ENCODE measurements at regions not wholly inside any gene's neighbourhood (a gene's known extent, or its start where the extent isn't known, plus 50 kb on each side); places are given as distances from the start of the nearest gene placed in this dataset.

DNA sequence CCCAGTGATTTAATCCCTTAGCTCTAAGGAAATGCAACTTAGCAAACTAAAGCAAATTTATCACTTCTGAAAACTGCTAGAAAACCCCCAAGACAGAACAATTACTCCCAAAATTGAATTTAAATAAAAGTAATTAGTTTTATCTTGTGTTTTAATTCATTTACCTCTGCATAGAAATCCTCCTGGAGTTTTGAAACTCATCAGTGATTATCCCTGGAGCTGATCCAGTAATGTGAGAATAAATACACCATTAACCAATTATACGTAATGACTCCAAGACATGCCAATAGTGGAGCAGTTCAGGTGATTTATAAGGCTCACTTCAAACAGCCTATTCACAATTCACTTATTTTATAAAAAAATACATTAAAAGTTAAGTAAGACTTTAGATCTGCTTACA is 855.3 kb upstream of the FLRT2 start (continued):
- TF ChIP-seq, protein P1, sequence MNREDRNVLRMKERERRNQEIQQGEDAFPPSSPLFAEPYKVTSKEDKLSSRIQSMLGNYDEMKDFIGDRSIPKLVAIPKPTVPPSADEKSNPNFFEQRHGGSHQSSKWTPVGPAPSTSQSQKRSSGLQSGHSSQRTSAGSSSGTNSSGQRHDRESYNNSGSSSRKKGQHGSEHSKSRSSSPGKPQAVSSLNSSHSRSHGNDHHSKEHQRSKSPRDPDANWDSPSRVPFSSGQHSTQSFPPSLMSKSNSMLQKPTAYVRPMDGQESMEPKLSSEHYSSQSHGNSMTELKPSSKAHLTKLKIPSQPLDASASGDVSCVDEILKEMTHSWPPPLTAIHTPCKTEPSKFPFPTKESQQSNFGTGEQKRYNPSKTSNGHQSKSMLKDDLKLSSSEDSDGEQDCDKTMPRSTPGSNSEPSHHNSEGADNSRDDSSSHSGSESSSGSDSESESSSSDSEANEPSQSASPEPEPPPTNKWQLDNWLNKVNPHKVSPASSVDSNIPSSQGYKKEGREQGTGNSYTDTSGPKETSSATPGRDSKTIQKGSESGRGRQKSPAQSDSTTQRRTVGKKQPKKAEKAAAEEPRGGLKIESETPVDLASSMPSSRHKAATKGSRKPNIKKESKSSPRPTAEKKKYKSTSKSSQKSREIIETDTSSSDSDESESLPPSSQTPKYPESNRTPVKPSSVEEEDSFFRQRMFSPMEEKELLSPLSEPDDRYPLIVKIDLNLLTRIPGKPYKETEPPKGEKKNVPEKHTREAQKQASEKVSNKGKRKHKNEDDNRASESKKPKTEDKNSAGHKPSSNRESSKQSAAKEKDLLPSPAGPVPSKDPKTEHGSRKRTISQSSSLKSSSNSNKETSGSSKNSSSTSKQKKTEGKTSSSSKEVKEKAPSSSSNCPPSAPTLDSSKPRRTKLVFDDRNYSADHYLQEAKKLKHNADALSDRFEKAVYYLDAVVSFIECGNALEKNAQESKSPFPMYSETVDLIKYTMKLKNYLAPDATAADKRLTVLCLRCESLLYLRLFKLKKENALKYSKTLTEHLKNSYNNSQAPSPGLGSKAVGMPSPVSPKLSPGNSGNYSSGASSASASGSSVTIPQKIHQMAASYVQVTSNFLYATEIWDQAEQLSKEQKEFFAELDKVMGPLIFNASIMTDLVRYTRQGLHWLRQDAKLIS (CRISPR knock-in tag; IDR thresholded peaks at IDR 0.05; ENCODE audit: borderline replicate concordance): no peak

DNA sequence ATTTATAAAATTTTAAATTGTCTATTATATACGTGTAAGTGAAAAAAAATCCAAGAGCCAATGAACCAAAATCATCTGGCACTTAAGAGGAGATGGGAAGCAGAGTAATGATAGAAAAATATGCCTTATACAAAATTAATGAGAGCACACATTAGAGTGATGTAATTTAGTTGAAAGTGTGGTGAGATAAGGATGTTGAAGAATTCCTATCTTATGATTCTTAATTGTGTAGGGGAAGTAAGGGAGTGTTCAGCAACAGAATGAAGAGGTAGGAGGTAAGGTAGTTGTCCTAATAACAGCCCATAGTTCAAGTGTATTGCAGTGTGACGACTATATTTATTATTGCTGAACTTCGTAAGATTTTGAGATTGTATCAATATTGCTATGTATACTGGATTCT is 843.4 kb upstream of the FLRT2 start:
- H3K9me3 Mint-ChIP-seq: peaks cover 4% of the 10 kb centered on the region
- no peaks in the 10 kb centered on the region for H3K36me3 Mint-ChIP-seq
- DNase-seq (ENCODE audit: low spot score) (no peak), ATAC-seq (no peak)
- no peak overlapping the region for H3K4me3 Mint-ChIP-seq
- TF ChIP-seq, protein P2, sequence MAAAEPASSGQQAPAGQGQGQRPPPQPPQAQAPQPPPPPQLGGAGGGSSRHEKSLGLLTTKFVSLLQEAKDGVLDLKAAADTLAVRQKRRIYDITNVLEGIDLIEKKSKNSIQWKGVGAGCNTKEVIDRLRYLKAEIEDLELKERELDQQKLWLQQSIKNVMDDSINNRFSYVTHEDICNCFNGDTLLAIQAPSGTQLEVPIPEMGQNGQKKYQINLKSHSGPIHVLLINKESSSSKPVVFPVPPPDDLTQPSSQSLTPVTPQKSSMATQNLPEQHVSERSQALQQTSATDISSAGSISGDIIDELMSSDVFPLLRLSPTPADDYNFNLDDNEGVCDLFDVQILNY (CRISPR knock-in tag; IDR thresholded peaks at IDR 0.05): no peak
- TF ChIP-seq SMAD3 (CRISPR knock-in tag; IDR thresholded peaks at IDR 0.05; ENCODE audit: borderline replicate concordance) (no peak), NFYB (CRISPR knock-in tag; conservative IDR thresholded peaks at IDR 0.05; ENCODE audit: low read depth) (no peak)
- TF ChIP-seq, protein P3, sequence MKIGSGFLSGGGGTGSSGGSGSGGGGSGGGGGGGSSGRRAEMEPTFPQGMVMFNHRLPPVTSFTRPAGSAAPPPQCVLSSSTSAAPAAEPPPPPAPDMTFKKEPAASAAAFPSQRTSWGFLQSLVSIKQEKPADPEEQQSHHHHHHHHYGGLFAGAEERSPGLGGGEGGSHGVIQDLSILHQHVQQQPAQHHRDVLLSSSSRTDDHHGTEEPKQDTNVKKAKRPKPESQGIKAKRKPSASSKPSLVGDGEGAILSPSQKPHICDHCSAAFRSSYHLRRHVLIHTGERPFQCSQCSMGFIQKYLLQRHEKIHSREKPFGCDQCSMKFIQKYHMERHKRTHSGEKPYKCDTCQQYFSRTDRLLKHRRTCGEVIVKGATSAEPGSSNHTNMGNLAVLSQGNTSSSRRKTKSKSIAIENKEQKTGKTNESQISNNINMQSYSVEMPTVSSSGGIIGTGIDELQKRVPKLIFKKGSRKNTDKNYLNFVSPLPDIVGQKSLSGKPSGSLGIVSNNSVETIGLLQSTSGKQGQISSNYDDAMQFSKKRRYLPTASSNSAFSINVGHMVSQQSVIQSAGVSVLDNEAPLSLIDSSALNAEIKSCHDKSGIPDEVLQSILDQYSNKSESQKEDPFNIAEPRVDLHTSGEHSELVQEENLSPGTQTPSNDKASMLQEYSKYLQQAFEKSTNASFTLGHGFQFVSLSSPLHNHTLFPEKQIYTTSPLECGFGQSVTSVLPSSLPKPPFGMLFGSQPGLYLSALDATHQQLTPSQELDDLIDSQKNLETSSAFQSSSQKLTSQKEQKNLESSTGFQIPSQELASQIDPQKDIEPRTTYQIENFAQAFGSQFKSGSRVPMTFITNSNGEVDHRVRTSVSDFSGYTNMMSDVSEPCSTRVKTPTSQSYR (CRISPR knock-in tag; IDR thresholded peaks at IDR 0.05): no peak
- TF ChIP-seq, protein P4, sequence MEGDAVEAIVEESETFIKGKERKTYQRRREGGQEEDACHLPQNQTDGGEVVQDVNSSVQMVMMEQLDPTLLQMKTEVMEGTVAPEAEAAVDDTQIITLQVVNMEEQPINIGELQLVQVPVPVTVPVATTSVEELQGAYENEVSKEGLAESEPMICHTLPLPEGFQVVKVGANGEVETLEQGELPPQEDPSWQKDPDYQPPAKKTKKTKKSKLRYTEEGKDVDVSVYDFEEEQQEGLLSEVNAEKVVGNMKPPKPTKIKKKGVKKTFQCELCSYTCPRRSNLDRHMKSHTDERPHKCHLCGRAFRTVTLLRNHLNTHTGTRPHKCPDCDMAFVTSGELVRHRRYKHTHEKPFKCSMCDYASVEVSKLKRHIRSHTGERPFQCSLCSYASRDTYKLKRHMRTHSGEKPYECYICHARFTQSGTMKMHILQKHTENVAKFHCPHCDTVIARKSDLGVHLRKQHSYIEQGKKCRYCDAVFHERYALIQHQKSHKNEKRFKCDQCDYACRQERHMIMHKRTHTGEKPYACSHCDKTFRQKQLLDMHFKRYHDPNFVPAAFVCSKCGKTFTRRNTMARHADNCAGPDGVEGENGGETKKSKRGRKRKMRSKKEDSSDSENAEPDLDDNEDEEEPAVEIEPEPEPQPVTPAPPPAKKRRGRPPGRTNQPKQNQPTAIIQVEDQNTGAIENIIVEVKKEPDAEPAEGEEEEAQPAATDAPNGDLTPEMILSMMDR (IDR thresholded peaks at IDR 0.05): no peak
- H3K27me3 Mint-ChIP-seq (ENCODE audit: low read depth): no peaks in the 10 kb centered on the region
- H3K4me1 Mint-ChIP-seq: no peaks in the 10 kb centered on the region
- H3K27ac Mint-ChIP-seq: no peak overlapping the region
- CTCF ChIA-PET: no interaction called here
- POLR2A ChIA-PET: no interaction called here

DNA sequence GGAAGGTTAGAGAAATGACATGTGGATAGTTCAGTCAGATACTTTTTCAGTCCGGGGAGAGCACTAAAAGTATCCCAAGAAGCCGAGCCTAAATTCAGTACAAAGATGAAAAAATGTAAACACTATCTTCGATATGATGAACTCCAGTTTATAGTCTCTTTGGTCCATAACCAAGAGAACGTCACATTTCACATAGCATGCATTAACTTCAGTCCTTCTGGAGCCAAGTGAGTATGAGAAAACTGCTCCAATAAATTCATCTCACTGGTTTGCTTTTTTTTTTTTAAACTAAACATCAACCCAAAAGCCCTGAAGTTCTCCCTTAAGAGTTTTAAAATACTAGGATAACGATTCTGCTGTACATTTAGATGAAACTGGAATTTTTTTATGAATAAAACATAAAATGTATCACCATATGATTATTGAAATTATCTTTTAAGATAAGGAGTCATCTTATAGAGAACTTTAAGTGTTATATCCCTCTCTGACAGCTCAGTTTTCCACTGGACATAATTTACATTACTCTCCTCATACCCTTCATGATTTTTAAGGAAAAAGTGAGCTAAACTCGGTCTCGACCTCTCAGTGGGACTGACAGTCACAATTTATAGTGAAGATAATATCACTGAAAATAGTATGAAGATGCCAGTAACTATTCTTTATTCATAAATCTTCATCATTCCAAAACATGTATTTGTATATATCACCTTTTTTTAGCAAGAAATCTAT is 841.5 kb upstream of the FLRT2 start:
- Mint-ChIP-seq H3K36me3 (no peaks in the 10 kb centered on the region), H3K4me3 (no peak overlapping the region), H3K9me3 (peaks cover 4% of the 10 kb centered on the region), H3K27me3 (ENCODE audit: low read depth) (no peaks in the 10 kb centered on the region), H3K27ac (no peak overlapping the region), H3K4me1 (no peaks in the 10 kb centered on the region)
- ATAC-seq (no peak), DNase-seq (ENCODE audit: low spot score) (no peak)
- ChIA-PET POLR2A (no interaction called here), CTCF (no interaction called here)
- TF ChIP-seq ZNF317 (CRISPR knock-in tag; IDR thresholded peaks at IDR 0.05; ENCODE audit: borderline replicate concordance, low read depth): no peak
- no peak for TF ChIP-seq RELA (CRISPR knock-in tag; IDR thresholded peaks at IDR 0.05; ENCODE audit: borderline replicate concordance)
- TF ChIP-seq, protein P1 (CRISPR knock-in tag; IDR thresholded peaks at IDR 0.05; ENCODE audit: borderline replicate concordance): no peak
- TF ChIP-seq, protein P5, sequence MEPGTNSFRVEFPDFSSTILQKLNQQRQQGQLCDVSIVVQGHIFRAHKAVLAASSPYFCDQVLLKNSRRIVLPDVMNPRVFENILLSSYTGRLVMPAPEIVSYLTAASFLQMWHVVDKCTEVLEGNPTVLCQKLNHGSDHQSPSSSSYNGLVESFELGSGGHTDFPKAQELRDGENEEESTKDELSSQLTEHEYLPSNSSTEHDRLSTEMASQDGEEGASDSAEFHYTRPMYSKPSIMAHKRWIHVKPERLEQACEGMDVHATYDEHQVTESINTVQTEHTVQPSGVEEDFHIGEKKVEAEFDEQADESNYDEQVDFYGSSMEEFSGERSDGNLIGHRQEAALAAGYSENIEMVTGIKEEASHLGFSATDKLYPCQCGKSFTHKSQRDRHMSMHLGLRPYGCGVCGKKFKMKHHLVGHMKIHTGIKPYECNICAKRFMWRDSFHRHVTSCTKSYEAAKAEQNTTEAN (CRISPR knock-in tag; IDR thresholded peaks at IDR 0.05): no peak
- TF ChIP-seq, protein P6, sequence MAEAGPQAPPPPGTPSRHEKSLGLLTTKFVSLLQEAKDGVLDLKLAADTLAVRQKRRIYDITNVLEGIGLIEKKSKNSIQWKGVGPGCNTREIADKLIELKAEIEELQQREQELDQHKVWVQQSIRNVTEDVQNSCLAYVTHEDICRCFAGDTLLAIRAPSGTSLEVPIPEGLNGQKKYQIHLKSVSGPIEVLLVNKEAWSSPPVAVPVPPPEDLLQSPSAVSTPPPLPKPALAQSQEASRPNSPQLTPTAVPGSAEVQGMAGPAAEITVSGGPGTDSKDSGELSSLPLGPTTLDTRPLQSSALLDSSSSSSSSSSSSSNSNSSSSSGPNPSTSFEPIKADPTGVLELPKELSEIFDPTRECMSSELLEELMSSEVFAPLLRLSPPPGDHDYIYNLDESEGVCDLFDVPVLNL (CRISPR knock-in tag; IDR thresholded peaks at IDR 0.05; ENCODE audit: borderline replicate concordance, low read depth): no peak
- TF ChIP-seq, protein P7, sequence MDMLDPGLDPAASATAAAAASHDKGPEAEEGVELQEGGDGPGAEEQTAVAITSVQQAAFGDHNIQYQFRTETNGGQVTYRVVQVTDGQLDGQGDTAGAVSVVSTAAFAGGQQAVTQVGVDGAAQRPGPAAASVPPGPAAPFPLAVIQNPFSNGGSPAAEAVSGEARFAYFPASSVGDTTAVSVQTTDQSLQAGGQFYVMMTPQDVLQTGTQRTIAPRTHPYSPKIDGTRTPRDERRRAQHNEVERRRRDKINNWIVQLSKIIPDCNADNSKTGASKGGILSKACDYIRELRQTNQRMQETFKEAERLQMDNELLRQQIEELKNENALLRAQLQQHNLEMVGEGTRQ (CRISPR knock-in tag; IDR thresholded peaks at IDR 0.05): no peak
- TF ChIP-seq NFE2L1 (CRISPR knock-in tag; IDR thresholded peaks at IDR 0.05): no peak
- no peak for TF ChIP-seq ZNF121 (CRISPR knock-in tag; IDR thresholded peaks at IDR 0.05)
- no peak for TF ChIP-seq IRF2 (CRISPR knock-in tag; IDR thresholded peaks at IDR 0.05; ENCODE audit: borderline replicate concordance, low read depth)
- TF ChIP-seq EMX1 (CRISPR knock-in tag; IDR thresholded peaks at IDR 0.05): no peak

Measured in WTC11 (cell line).